Neuronal stem cell (in vitro differentiated cells): ENCODE measurements at regions not wholly inside any gene's neighbourhood (a gene's known extent, or its start where the extent isn't known, plus 50 kb on each side); places are given as distances from the start of the nearest gene placed in this dataset.

ENCODE experiments used
- DNase-seq: peaks from one replicate; pipeline ENCODE4 v3.0.0-alpha.2; 2013; ENCODE audit warnings: low spot score
- H2AFZ ChIP-seq: one replicate; pipeline ENCODE4 v1.6.1; 2013; ENCODE audit warnings: mild to moderate bottlenecking, low read length, inconsistent platforms
- H2AK5ac ChIP-seq: 2 replicates; pipeline ENCODE4 v1.6.1; 2013; ENCODE audit warnings: low read depth, mild to moderate bottlenecking, inconsistent platforms, low read length, moderate library complexity, mixed read lengths
- H2BK120ac ChIP-seq: 2 replicates; pipeline ENCODE4 v1.6.1; 2013; ENCODE audit warnings: low read depth, mild to moderate bottlenecking, inconsistent platforms, low read length, moderate library complexity, mixed read lengths
- H2BK12ac ChIP-seq: one replicate; pipeline ENCODE4 v1.6.1; 2013; ENCODE audit warnings: low read length, inconsistent platforms
- H2BK15ac ChIP-seq: 2 replicates; pipeline ENCODE4 v1.6.1; 2013; ENCODE audit warnings: mild to moderate bottlenecking, low read length, inconsistent platforms, mixed read lengths
- H2BK5ac ChIP-seq: one replicate; pipeline ENCODE4 v1.6.1; 2013; ENCODE audit warnings: inconsistent platforms, mild to moderate bottlenecking, low read length, moderate library complexity
- H3K14ac ChIP-seq: one replicate; pipeline ENCODE4 v1.6.1; 2013; ENCODE audit warnings: low read length, inconsistent platforms
- H3K18ac ChIP-seq: 2 replicates; pipeline ENCODE4 v1.6.1; 2013; ENCODE audit warnings: low read length, inconsistent platforms
- H3K23ac ChIP-seq: 2 replicates; pipeline ENCODE4 v1.6.1; 2013; ENCODE audit warnings: low read depth, mild to moderate bottlenecking, mixed read lengths, low read length, inconsistent platforms; ENCODE audit not compliant: poor library complexity
- H3K27ac ChIP-seq: replicated peaks from 3 replicates; pipeline ENCODE4 v1.5.1; 2013; ENCODE audit warnings: low read length, inconsistent platforms
- H3K27me3 ChIP-seq, 3 experiments: 2 replicates each; pipeline ENCODE4 v1.6.1; 2013; ENCODE audit warnings: low read length in 3 of 3, mild to moderate bottlenecking in 2 of 3, inconsistent platforms in 1 of 3, low read depth in 1 of 3, mixed read lengths in 1 of 3, moderate library complexity in 1 of 3; ENCODE audit not compliant: control insufficient read depth in 3 of 3, insufficient read depth in 3 of 3
- H3K36me3 ChIP-seq, 2 donors: replicated peaks in 1 of 2; 2 replicates each; pipeline ENCODE4 v1.6.1; 2013; ENCODE audit warnings: low read length in 2 of 2; ENCODE audit not compliant: control insufficient read depth in 2 of 2, insufficient read depth in 2 of 2
- H3K4ac ChIP-seq: 2 replicates; pipeline ENCODE4 v1.6.1; 2013; ENCODE audit warnings: inconsistent platforms, mild to moderate bottlenecking, low read length, moderate library complexity
- H3K4me1 ChIP-seq, 2 donors: 1 replicate in 1 of 2; 2 replicates in 1 of 2; pipeline ENCODE4 v1.6.1; 2013; ENCODE audit warnings: low read length in 2 of 2, low read depth in 1 of 2; ENCODE audit not compliant: control insufficient read depth in 2 of 2, insufficient read depth in 1 of 2
- H3K4me2 ChIP-seq: one replicate; pipeline ENCODE4 v1.6.1; 2013; ENCODE audit warnings: mild to moderate bottlenecking, low read length, inconsistent platforms; ENCODE audit not compliant: insufficient read depth, poor library complexity, severe bottlenecking
- H3K4me3 ChIP-seq, 2 donors: 2 replicates each; pipeline ENCODE4 v1.5.1; 2013; ENCODE audit warnings: low read length in 2 of 2, mild to moderate bottlenecking in 2 of 2, inconsistent platforms in 1 of 2, moderate library complexity in 1 of 2
- H3K79me1 ChIP-seq: one replicate; pipeline ENCODE4 v1.6.1; 2013; ENCODE audit warnings: low read depth, mild to moderate bottlenecking, inconsistent platforms, low read length, moderate library complexity
- H3K9ac ChIP-seq: one replicate; pipeline ENCODE4 v1.6.1; 2013; ENCODE audit warnings: mild to moderate bottlenecking, low read depth, low read length, inconsistent platforms; ENCODE audit not compliant: poor library complexity
- H3K9me3 ChIP-seq, 2 donors: replicated peaks in 1 of 2; 2 replicates each; pipeline versions ENCODE3 to v1.6.1; 2013; ENCODE audit warnings: low read length in 2 of 2, mild to moderate bottlenecking in 2 of 2, inconsistent platforms in 1 of 2, low read depth in 1 of 2, mixed read lengths in 1 of 2, moderate library complexity in 1 of 2; ENCODE audit not compliant: control insufficient read depth in 2 of 2, insufficient read depth in 1 of 2
- H4K8ac ChIP-seq: one replicate; pipeline ENCODE4 v1.6.1; 2013; ENCODE audit warnings: low read depth, mild to moderate bottlenecking, inconsistent platforms, low read length, moderate library complexity
- H4K91ac ChIP-seq: one replicate; pipeline ENCODE4 v1.6.1; 2013; ENCODE audit warnings: low read length, low read depth, mild to moderate bottlenecking, inconsistent platforms; ENCODE audit not compliant: poor library complexity
- WGBS, 2 donors: extraction: QIAGEN DNeasy Blood & Tissue Kit; methylation state at CpG; one replicate each; pipeline ENCODE4 v1.1.7; 2013; ENCODE audit warnings: missing lambda C conversion rate in 2 of 2, mixed read lengths in 1 of 2; ENCODE audit not compliant: insufficient read length in 2 of 2, insufficient replicate concordance in 1 of 2; ENCODE audit errors: extremely low coverage in 2 of 2; 5-methylcytosine and 5-hydroxymethylcytosine counted together

- DNase-seq, result no peak
- H4K91ac ChIP-seq, result no peak overlapping the region
- no peak overlapping the region for H3K4me2 ChIP-seq
- no peaks in the 10 kb centered on the region for H3K9me3 ChIP-seq
- no peak overlapping the region for H2BK15ac ChIP-seq
- H4K8ac ChIP-seq, result no peak overlapping the region
- H2BK120ac ChIP-seq, result no peak overlapping the region
- H3K36me3 ChIP-seq, result no peaks in the 10 kb centered on the region
- WGBS, 2 donors, result no CpG with 5 or more reads among the region's 1 CpG
- H2AFZ ChIP-seq, result peak overlapping the region; percentile 6
- no peaks in the 10 kb centered on the region for H3K79me1 ChIP-seq
- no peak overlapping the region for H3K27ac ChIP-seq
- H3K23ac ChIP-seq, result no peak overlapping the region
- H3K18ac ChIP-seq, result peak overlapping the region; percentile 64
- no peaks in the 10 kb centered on the region for H3K4me1 ChIP-seq
- H3K9ac ChIP-seq, result no peak overlapping the region
- H3K4ac ChIP-seq, result no peak overlapping the region
- no peaks in the 10 kb centered on the region for H3K27me3 ChIP-seq
- no peak overlapping the region for H3K14ac ChIP-seq
- no peak overlapping the region for H2BK5ac ChIP-seq
- no peak overlapping the region for H2BK12ac ChIP-seq
- H3K4me3 ChIP-seq, result no peak overlapping the region
- no peak overlapping the region for H2AK5ac ChIP-seq
These were observed 427.0 kb upstream of the RARB start for GRCh38 chr3:25000971-25001591.

DNA sequence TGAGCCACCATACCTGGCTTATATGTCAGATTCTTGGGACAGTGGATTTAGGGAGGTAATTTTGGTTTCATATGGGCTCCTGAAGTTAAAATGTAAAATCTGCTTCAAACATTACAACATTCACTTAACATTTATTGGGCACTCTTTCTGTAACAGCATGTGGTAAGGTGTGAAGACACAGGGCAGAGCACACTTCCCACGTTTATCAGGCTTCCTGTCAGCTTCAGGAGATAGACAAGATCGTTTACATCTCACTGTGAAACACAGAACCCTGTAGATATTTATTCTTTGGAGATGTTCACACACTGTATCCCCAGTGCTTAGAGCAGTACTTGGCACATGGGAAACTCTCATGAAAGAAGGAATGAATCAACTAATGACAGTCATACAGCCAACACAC, 426.0 kb upstream of the RARB start:
- H3K27me3 ChIP-seq, result no peaks in the 10 kb centered on the region
- H3K23ac ChIP-seq, result no peak overlapping the region
- H3K4ac ChIP-seq, result no peak overlapping the region
- H3K36me3 ChIP-seq, result no peaks in the 10 kb centered on the region
- H3K9me3 ChIP-seq, result no peaks in the 10 kb centered on the region
- no peak overlapping the region for H3K4me3 ChIP-seq
- no peak overlapping the region for H3K27ac ChIP-seq
- no peak overlapping the region for H4K91ac ChIP-seq
- H2BK12ac ChIP-seq, result no peak overlapping the region
- no peak overlapping the region for H3K18ac ChIP-seq
- no peaks in the 10 kb centered on the region for H3K4me1 ChIP-seq
- H4K8ac ChIP-seq, result no peak overlapping the region
- no peak for DNase-seq
- no peak overlapping the region for H2BK120ac ChIP-seq
- H3K4me2 ChIP-seq, result no peak overlapping the region
- no peak overlapping the region for H3K14ac ChIP-seq
- WGBS, 2 donors, result no CpG with 5 or more reads among the region's 2 CpGs
- no peak overlapping the region for H2BK15ac ChIP-seq
- H2AK5ac ChIP-seq, result no peak overlapping the region
- no peaks in the 10 kb centered on the region for H3K79me1 ChIP-seq
- H3K9ac ChIP-seq, result no peak overlapping the region
- no peak overlapping the region for H2AFZ ChIP-seq
- H2BK5ac ChIP-seq, result no peak overlapping the region

- H3K4ac ChIP-seq, result no peak overlapping the region
- H2BK120ac ChIP-seq, result no peak overlapping the region
- peaks cover 0 to 3% of the 10 kb centered on the region in 2 donors for H3K4me1 ChIP-seq
- no peak overlapping the region for H3K4me3 ChIP-seq
- no peak overlapping the region for H3K9ac ChIP-seq
- H4K8ac ChIP-seq, result no peak overlapping the region
- H3K36me3 ChIP-seq, result no peaks in the 10 kb centered on the region
- H3K27me3 ChIP-seq, result no peaks in the 10 kb centered on the region
- no peak overlapping the region for H2AK5ac ChIP-seq
- H3K9me3 ChIP-seq, result no peaks in the 10 kb centered on the region
- no peak overlapping the region for H2BK5ac ChIP-seq
- H3K79me1 ChIP-seq, result no peaks in the 10 kb centered on the region
- H3K23ac ChIP-seq, result no peak overlapping the region
- no peak overlapping the region for H4K91ac ChIP-seq
- no peak for DNase-seq
- no peak overlapping the region for H3K14ac ChIP-seq
- no peak overlapping the region for H2AFZ ChIP-seq
- H3K27ac ChIP-seq, result no peak overlapping the region
- H3K18ac ChIP-seq, result no peak overlapping the region
- H2BK15ac ChIP-seq, result no peak overlapping the region
- WGBS, 2 donors, result no CpG with 5 or more reads among the region's 2 CpGs
- no peak overlapping the region for H3K4me2 ChIP-seq
- H2BK12ac ChIP-seq, result no peak overlapping the region
These were observed 419.9 kb upstream of the RARB start for GRCh38 chr3:25007974-25008658.

DNA sequence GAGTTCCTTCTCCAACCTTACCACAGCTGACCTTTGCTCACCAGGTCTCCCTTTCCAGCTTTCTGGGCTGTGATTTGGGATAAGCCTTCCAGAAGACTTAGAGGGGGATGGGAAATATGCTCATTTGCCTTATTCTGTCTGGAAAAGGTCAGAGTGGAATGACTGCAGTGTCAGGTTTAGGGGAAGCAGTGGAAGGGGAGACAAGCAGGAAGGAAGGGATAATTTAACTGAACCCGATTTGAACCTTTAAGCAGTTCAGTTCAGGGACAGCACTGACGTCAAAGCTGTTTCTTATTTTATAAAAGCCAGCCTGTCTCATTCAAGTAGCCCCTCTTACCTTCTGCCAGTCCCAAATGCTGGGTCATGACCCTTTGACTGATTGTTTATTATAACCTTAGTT, 418.4 kb upstream of the RARB start:
- Histone ChIP-seq H4K91ac (no peak overlapping the region), H3K27ac (no peak overlapping the region), H3K14ac (no peak overlapping the region), H3K4me2 (no peak overlapping the region), H2AFZ (no peak overlapping the region), H4K8ac (no peak overlapping the region), H3K4me3 (no peak overlapping the region), H2AK5ac (no peak overlapping the region), H3K36me3 (no peaks in the 10 kb centered on the region), H2BK5ac (no peak overlapping the region), H3K23ac (no peak overlapping the region), H3K4me1 (peaks cover 0 to 3% of the 10 kb centered on the region in 2 donors), H3K27me3 (no peaks in the 10 kb centered on the region), H2BK12ac (no peak overlapping the region), H2BK15ac (no peak overlapping the region), H3K9me3 (no peaks in the 10 kb centered on the region), H3K18ac (no peak overlapping the region), H3K9ac (no peak overlapping the region), H3K4ac (no peak overlapping the region), H2BK120ac (no peak overlapping the region), H3K79me1 (no peaks in the 10 kb centered on the region)
- no peak for DNase-seq
- no CpG with 5 or more reads among the region's 2 CpGs for WGBS, 2 donors
